NCI-H82 treated with DMSO at 0.1 percent for 48 hours (cell line): ENCODE measurements at regions not wholly inside any gene's neighbourhood (a gene's known extent, or its start where the extent isn't known, plus 50 kb on each side); places are given as distances from the start of the nearest gene placed in this dataset.

Experiments
- DNase-seq: peaks from one replicate; lab custom pipeline; 2025; ENCODE audit not compliant: unreplicated experiment; lab: John Stamatoyannopoulos, UW

- DNase-seq = no peak
Measured at GRCh38 chr15:94677202-94677790, 445.9 kb downstream of the MCTP2 start.

GRCh38 chr15:94682171-94682570 lies 450.8 kb downstream of the MCTP2 start:
- DNase-seq = no peak

- DNase-seq = no peak
Measured at GRCh38 chr15:94683902-94684301, 452.5 kb downstream of the MCTP2 start.

DNA sequence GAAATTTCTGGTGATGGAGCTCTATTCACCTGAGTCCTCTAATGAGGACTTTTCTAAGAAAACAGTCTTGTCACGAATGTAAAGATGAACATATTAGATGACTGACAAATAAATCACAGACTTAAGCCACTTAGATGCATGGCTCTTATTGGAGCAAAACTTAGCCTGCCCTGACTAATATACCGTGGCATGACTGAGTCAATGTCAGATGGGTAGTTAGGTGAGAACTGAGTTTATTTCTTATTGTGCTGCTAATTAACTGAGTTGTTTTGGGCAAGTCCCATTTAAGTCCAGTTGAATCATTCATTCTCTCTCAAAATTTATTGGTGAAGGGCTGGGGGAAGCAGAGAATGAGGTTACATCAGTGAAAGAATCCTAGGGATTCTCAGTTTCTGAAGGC lies 459.8 kb downstream of the MCTP2 start:
- no peak for DNase-seq

DNA sequence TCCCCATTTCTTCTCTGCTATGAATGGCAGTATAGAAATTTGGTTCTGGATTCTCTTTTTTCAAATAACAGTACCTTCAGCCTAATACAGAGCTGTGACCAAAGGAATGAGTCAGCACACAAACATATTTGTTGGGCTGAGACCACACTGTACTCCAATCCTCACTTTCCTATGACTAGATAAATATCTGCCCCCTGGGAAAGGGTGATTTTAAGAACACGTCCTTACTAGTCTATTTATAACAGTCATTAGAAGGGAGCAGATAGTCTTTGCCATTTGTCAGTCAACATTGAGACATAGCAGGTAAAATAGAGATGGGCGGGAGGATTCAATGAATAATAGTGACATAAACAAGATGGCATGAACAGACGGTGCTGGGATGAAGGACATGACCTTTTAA lies 461.3 kb downstream of the MCTP2 start:
- no peak for DNase-seq

GRCh38 chr15:94700211-94700610 lies 468.9 kb downstream of the MCTP2 start:
- DNase-seq = no peak

- DNase-seq = no peak
Measured at GRCh38 chr15:94701281-94701985, 470.1 kb downstream of the MCTP2 start.

DNA sequence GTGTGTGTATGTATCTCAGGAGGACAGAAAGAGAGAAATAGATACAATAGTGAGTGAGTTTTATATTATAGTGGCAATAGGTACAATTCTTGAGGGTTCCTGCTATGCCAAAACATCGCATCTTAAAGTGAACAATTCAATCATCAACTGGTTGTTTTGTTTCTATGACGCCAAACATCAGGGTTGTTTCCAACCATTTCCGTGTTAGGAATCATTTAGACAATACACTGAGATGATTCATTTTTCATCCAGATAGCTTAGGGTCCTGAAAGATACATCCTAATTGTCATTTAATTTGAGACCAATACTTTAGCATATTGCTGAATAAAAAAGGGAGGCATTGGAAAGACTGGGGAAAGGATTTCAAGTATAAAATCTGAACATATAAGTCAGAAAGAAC lies 472.2 kb downstream of the MCTP2 start:
- DNase-seq = no peak

GRCh38 chr15:94704421-94704820 lies 473.1 kb downstream of the MCTP2 start:
- DNase-seq = no peak

- DNase-seq = no peak
Measured at GRCh38 chr15:94704946-94705345, 473.6 kb downstream of the MCTP2 start.

DNA sequence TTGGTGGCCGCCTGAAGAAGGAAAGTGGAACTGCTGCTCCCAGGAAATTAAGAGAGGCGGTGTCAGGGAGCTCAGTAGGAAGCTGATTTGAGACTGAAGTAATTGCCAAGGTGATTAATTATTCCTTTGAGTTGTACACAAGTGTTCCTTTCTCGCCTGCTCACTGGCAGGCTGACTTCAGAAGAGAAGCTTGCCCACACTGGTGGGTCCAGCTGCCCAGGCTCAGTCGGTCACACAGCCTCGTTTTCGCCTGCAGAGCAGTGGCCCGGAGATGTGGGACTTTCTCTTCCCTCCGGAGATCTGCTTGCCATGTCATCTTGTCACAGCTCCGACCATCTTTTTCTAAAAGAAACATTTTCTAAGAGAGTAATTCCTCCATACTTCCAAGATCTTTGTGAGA lies 478.0 kb downstream of the MCTP2 start:
- DNase-seq = no peak

DNA sequence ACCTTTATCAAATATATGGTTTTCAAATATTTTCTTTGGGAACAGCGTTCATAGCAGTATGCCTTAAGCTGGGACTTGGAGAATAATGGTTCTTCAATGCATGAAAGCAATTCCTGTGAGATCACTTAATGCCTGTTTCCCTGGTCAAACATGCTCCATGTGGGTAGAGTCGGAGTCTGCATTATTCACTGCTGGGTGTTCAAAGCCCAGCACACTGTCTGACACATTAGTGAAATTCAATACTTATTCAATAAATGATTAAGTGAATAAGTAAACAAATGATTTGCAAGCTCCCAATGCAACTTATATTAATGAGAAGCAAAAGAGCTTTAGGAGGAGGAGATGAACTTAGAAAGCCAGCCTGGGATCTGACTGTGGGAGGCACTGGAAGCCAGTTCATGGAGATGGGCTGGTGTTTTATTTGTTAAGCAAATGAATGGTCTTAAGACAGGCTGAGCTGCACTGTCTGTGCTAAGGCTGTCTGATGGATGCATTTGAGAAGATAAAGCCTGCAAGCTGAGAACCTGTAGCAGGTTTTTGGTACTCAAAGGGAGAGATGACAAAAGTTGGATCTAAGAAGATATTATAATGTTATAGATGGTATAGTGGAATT lies 490.8 kb downstream of the MCTP2 start:
- no peak for DNase-seq

GRCh38 chr15:94723801-94724200 lies 492.4 kb downstream of the MCTP2 start:
- no peak for DNase-seq

- DNase-seq = no peak
Measured at GRCh38 chr15:94731286-94731685, 499.9 kb downstream of the MCTP2 start.

GRCh38 chr15:94734460-94734859 lies 503.1 kb downstream of the MCTP2 start:
- DNase-seq = no peak

GRCh38 chr15:94736236-94736635 lies 504.9 kb downstream of the MCTP2 start:
- DNase-seq = no peak

DNA sequence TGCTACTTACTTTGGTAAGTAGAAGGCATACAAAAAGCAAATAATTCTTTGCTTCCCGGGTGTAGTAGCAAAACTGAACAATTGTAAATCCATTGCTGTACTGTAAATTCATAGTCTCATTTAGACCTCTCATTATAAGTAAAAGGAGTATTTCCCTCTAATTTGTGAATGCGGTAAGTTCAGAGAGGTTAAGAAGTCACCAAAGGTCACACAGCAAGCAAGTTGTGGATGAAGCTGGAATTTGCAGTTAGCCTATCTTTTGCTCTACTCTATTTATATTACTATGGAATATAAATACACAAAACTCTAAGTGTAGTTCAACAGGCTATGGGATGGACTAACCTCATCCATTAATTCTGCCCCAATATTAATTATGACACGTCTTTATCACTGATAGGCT lies 508.3 kb downstream of the MCTP2 start:
- DNase-seq = no peak

GRCh38 chr15:94740469-94740868 lies 509.1 kb downstream of the MCTP2 start:
- no peak for DNase-seq

GRCh38 chr15:94743668-94744067 lies 512.3 kb downstream of the MCTP2 start:
- DNase-seq = no peak

GRCh38 chr15:94744080-94744793 lies 512.9 kb downstream of the MCTP2 start:
- DNase-seq = no peak

DNA sequence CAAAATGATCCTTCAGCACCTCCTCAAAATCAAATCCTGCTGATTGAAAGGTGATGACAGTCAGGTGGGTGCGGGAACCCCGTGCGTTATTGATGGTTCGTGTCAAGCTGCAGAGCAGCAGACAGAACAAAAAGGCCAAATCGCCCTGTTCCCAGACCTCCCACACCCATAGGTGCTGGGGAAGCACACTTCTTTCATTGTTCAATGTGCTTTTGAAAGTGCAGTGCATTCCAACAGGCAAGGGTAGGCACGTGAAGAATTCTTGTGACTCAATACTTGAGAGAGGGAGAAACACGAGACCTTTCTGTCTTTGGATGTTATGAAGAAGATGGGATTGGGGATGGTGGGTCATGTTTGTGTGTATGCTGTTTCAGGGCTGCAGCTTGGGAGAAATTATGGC lies 514.0 kb downstream of the MCTP2 start:
- DNase-seq = no peak

- no peak for DNase-seq
Measured at GRCh38 chr15:94747510-94747909, 516.1 kb downstream of the MCTP2 start.
